ENCODE measurements at regions not wholly inside any gene's neighbourhood (a gene's known extent, or its start where the extent isn't known, plus 50 kb on each side); places are given as distances from the start of the nearest gene placed in this dataset.

DNA sequence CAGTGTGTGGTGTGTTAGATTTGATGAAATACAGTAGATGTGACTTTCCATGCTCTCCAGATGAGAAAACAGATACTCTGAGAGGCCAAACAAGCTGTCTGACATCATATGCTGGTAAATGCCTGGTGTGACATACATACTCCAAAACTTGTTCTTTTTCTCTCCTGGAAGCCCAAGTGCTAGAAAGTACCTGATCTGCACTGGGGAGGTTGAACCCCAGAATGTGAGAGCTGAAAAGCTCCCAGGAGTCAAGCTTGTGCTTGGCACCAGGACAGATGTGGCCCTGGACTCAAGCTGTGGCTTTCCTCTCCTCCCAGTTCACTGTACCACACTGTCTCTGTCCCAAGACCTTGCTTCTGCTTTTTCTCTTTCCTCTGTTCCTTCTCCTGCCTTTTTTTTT, 389.0 kb upstream of the USP24 start:
- TF ChIP-seq EZH2 (IDR thresholded peaks at IDR 0.05; ENCODE audit: insufficient read depth, poor library complexity, severe bottlenecking) (no peak), EZH2phosphoT487 (IDR thresholded peaks at IDR 0.05; ENCODE audit: insufficient read depth, low read depth) (no peak)
